ENCODE measurements at regions not wholly inside any gene's neighbourhood (a gene's known extent, or its start where the extent isn't known, plus 50 kb on each side); places are given as distances from the start of the nearest gene placed in this dataset.

GRCh38 chr1:244353551-244354091 is 98.1 kb downstream of the ADSS2 start:
- no peak for DNase-seq

- DNase-seq = no peak
Observed at GRCh38 chr1:244354810-244355278, 96.9 kb downstream of the ADSS2 start.

GRCh38 chr1:244356376-244356775 is 95.3 kb downstream of the ADSS2 start:
- DNase-seq = no peak

All from NCI-H774 (cell line).